HL-60 (cell line): ENCODE measurements at regions not wholly inside any gene's neighbourhood (a gene's known extent, or its start where the extent isn't known, plus 50 kb on each side); places are given as distances from the start of the nearest gene placed in this dataset.

Experiments used
- POLR2AphosphoS5 ChIP-seq: IDR thresholded peaks from 2 replicates; pipeline ENCODE4 v1.6.1; 2012; ENCODE audit warnings: low read depth
- TF ChIP-seq, protein P1 (sequence below): IDR thresholded peaks from one replicate; pipeline ENCODE4 v1.5.1; 2011; ENCODE audit warnings: low read length, control low read depth, inconsistent platforms; ENCODE audit not compliant: insufficient read depth

DNA sequence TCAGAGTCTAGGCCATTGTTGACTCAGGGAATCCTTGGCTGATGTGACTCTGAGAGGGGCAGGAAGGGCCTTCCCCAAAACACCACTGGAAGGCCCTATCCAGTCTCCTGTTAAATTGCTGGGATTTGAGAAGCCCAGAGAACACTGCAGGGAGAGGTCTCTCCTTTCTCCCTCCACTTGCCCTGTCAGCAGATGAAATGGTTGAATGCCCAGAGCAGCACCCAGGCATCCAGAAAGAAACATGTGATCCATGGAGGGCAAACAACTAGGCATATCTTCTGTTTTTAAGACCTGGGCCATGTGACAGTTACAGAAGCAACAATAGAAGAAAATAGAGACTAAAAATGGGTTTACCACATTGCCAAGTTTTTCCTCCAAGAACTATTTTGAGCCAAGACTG is 291.1 kb downstream of the QDPR start:
- TF ChIP-seq, protein P1, sequence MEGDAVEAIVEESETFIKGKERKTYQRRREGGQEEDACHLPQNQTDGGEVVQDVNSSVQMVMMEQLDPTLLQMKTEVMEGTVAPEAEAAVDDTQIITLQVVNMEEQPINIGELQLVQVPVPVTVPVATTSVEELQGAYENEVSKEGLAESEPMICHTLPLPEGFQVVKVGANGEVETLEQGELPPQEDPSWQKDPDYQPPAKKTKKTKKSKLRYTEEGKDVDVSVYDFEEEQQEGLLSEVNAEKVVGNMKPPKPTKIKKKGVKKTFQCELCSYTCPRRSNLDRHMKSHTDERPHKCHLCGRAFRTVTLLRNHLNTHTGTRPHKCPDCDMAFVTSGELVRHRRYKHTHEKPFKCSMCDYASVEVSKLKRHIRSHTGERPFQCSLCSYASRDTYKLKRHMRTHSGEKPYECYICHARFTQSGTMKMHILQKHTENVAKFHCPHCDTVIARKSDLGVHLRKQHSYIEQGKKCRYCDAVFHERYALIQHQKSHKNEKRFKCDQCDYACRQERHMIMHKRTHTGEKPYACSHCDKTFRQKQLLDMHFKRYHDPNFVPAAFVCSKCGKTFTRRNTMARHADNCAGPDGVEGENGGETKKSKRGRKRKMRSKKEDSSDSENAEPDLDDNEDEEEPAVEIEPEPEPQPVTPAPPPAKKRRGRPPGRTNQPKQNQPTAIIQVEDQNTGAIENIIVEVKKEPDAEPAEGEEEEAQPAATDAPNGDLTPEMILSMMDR: no peak
- TF ChIP-seq POLR2AphosphoS5: no peak
